Suprapubic skin (tissue), 4 donors: ENCODE measurements at regions not wholly inside any gene's neighbourhood (a gene's known extent, or its start where the extent isn't known, plus 50 kb on each side); places are given as distances from the start of the nearest gene placed in this dataset.

ENCODE experiments used
- DNase-seq, 2 donors: peaks; one replicate each; pipeline ENCODE4 v3.0.0-alpha.2; 2019; ENCODE audit warnings: low spot score in 2 of 2
- H3K27ac ChIP-seq: fragments of 200-600 bp; sonication (generic); one replicate; pipeline ENCODE4 v1.5.1; 2019
- H3K27me3 ChIP-seq: fragments of 200-600 bp; sonication (generic); one replicate; pipeline ENCODE4 v1.5.1; 2019
- H3K36me3 ChIP-seq: fragments of 200-600 bp; sonication (generic); one replicate; pipeline ENCODE4 v1.5.1; 2019
- H3K4me1 ChIP-seq: fragments of 200-600 bp; sonication (generic); one replicate; pipeline ENCODE4 v1.5.1; 2019
- H3K4me3 ChIP-seq: fragments of 200-600 bp; sonication (generic); one replicate; pipeline ENCODE4 v1.5.1; 2019; ENCODE audit warnings: mild to moderate bottlenecking
- H3K9me3 ChIP-seq: fragments of 200-600 bp; sonication (generic); one replicate; pipeline ENCODE4 v1.5.1; 2019
- EP300 ChIP-seq: sonication (generic); formaldehyde crosslinking; IDR thresholded peaks from one replicate; pipeline ENCODE4 v1.6.1; 2017; ENCODE audit warnings: antibody characterized with exemption
- POLR2A ChIP-seq, 2 donors: fragments of 450-650 bp; IDR thresholded peaks; one replicate each; pipeline ENCODE4 v1.6.1; 2017; ENCODE audit warnings: antibody characterized with exemption in 2 of 2, mild to moderate bottlenecking in 2 of 2, moderate library complexity in 2 of 2
- POLR2AphosphoS5 ChIP-seq, 3 donors: sonication (generic); formaldehyde crosslinking; IDR thresholded peaks; one replicate each; pipeline ENCODE4 v1.6.1; 2017; ENCODE audit warnings: antibody characterized with exemption in 3 of 3
- whole genome bisulfite sequencing: methylation state at CpG from one replicate; pipeline ENCODE4 v1.1.5; 2018; 5-methylcytosine and 5-hydroxymethylcytosine counted together
- TF ChIP-seq, protein P1 (sequence below), 2 donors: fragments of 200-600 bp in 1 of 2; fragments of 450-650 bp in 1 of 2; sonication (generic) in 1 of 2; IDR thresholded peaks; one replicate each; pipeline ENCODE4 v1.5.1; 2016 to 2019; ENCODE audit warnings: antibody characterized with exemption in 2 of 2, mild to moderate bottlenecking in 1 of 2, moderate library complexity in 1 of 2

GRCh38 chr6:56746767-56747504 is 104.2 kb upstream of the DST start:
- no peak overlapping the region for H3K27ac ChIP-seq
- no peak for TF ChIP-seq POLR2A (IDR thresholded peaks at IDR 0.05)
- TF ChIP-seq EP300: no peak
- TF ChIP-seq, protein P1, sequence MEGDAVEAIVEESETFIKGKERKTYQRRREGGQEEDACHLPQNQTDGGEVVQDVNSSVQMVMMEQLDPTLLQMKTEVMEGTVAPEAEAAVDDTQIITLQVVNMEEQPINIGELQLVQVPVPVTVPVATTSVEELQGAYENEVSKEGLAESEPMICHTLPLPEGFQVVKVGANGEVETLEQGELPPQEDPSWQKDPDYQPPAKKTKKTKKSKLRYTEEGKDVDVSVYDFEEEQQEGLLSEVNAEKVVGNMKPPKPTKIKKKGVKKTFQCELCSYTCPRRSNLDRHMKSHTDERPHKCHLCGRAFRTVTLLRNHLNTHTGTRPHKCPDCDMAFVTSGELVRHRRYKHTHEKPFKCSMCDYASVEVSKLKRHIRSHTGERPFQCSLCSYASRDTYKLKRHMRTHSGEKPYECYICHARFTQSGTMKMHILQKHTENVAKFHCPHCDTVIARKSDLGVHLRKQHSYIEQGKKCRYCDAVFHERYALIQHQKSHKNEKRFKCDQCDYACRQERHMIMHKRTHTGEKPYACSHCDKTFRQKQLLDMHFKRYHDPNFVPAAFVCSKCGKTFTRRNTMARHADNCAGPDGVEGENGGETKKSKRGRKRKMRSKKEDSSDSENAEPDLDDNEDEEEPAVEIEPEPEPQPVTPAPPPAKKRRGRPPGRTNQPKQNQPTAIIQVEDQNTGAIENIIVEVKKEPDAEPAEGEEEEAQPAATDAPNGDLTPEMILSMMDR (IDR thresholded peaks at IDR 0.05): no peak
- no peak for TF ChIP-seq POLR2AphosphoS5 (IDR thresholded peaks at IDR 0.05)
- no peaks in the 10 kb centered on the region for H3K27me3 ChIP-seq
- H3K4me1 ChIP-seq: peaks cover 7% of the 10 kb centered on the region
- H3K9me3 ChIP-seq: no peaks in the 10 kb centered on the region
- no peaks in the 10 kb centered on the region for H3K36me3 ChIP-seq
- DNase-seq: no peak
- no peak overlapping the region for H3K4me3 ChIP-seq
- WGBS: 62% methylated on average over 4 of the region's 4 CpGs

GRCh38 chr6:56745971-56746370 is 103.3 kb upstream of the DST start:
- no peak for DNase-seq
- WGBS: 56% methylated on average over 2 of the region's 2 CpGs
- Histone ChIP-seq H3K36me3 (no peaks in the 10 kb centered on the region), H3K27ac (no peak overlapping the region), H3K9me3 (no peaks in the 10 kb centered on the region), H3K4me3 (no peak overlapping the region), H3K4me1 (peaks cover 13% of the 10 kb centered on the region), H3K27me3 (no peaks in the 10 kb centered on the region)
- TF ChIP-seq POLR2A (IDR thresholded peaks at IDR 0.05): no peak
- TF ChIP-seq, protein P1 (IDR thresholded peaks at IDR 0.05): no peak
- TF ChIP-seq EP300: no peak
- no peak for TF ChIP-seq POLR2AphosphoS5 (IDR thresholded peaks at IDR 0.05)

GRCh38 chr6:56745081-56745480 is 102.4 kb upstream of the DST start:
- Histone ChIP-seq H3K27ac (no peak overlapping the region), H3K4me1 (peaks cover 14% of the 10 kb centered on the region), H3K27me3 (no peaks in the 10 kb centered on the region), H3K9me3 (no peaks in the 10 kb centered on the region), H3K36me3 (no peaks in the 10 kb centered on the region), H3K4me3 (no peak overlapping the region)
- TF ChIP-seq, protein P1 (IDR thresholded peaks at IDR 0.05): no peak
- DNase-seq: no peak
- 84% methylated on average over 2 of the region's 2 CpGs for WGBS

DNA sequence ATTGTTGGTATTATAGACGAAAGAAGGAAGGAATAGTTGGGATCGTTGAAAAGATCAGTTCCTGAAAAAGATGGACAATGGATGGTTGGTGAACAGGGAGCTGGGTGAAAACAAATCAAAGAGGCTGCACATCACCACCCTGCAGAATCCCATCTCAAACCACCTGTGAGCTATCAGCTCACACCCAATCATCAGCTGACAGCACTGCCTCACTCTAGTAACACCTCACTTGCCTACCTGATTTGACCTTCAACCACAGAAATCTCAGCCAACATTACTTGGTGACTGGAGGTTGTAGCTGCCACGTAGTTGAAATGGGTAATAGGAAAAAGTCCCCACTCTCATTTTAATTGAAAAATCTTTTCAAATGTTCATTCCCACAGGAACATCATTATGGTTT is 101.8 kb upstream of the DST start:
- no peak for DNase-seq
- WGBS: 80% methylated on average over 3 of the region's 3 CpGs
- Histone ChIP-seq H3K27me3 (no peaks in the 10 kb centered on the region), H3K36me3 (no peaks in the 10 kb centered on the region), H3K4me3 (no peak overlapping the region), H3K9me3 (no peaks in the 10 kb centered on the region), H3K4me1 (peaks cover 14% of the 10 kb centered on the region), H3K27ac (no peak overlapping the region)
- no peak for TF ChIP-seq POLR2AphosphoS5 (IDR thresholded peaks at IDR 0.05)
- no peak for TF ChIP-seq EP300
- TF ChIP-seq, protein P1 (IDR thresholded peaks at IDR 0.05): no peak
- no peak for TF ChIP-seq POLR2A (IDR thresholded peaks at IDR 0.05)

- no peaks in the 10 kb centered on the region for H3K9me3 ChIP-seq
- H3K4me3 ChIP-seq: peak overlapping the region; percentile 23
- no peak for DNase-seq
- no peak for TF ChIP-seq EP300
- TF ChIP-seq POLR2AphosphoS5 (IDR thresholded peaks at IDR 0.05): no peak
- no peak for TF ChIP-seq POLR2A (IDR thresholded peaks at IDR 0.05)
- TF ChIP-seq, protein P1 (IDR thresholded peaks at IDR 0.05): no peak
- no peaks in the 10 kb centered on the region for H3K27me3 ChIP-seq
- peaks cover 14% of the 10 kb centered on the region for H3K4me1 ChIP-seq
- 32% methylated on average over 6 of the region's 6 CpGs for WGBS
- peak overlapping the region; percentile 10 for H3K27ac ChIP-seq
- no peaks in the 10 kb centered on the region for H3K36me3 ChIP-seq
Observed at GRCh38 chr6:56742122-56742791, 99.6 kb upstream of the DST start.
